ENCODE measurements at regions not wholly inside any gene's neighbourhood (a gene's known extent, or its start where the extent isn't known, plus 50 kb on each side); places are given as distances from the start of the nearest gene placed in this dataset.
"Not testable (repeated sequence)": the region's sequence is repeated elsewhere in the genome, so short reads cannot be mapped to it uniquely, and the experiment has no call there.

DNA sequence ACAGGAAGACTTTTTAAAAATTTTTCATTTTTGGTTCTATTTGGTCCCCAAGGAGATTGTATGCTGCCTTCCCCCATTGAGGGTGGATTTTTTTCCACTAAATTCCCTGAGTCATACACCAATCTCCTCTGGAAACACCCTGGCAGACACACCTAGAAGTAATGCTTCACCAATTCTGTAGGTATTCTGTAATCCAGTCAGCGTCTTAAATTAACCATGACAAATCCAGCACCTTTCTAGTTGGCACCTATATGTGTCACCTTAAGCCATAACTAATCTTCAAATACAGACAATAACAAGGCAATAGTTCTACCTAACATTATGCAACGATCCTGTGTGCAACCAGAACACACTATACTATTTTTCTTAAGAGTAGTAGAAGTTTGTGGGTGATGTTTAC lies 459.1 kb upstream of the NDN start:
- no peak overlapping the region for H3K4me3 ChIP-seq (ENCODE audit: low read length)
- no peaks in the 10 kb centered on the region for H3K27me3 ChIP-seq (ENCODE audit: low read depth, low read length)
- H3K79me2 ChIP-seq (ENCODE audit: low read length): no peaks in the 10 kb centered on the region
- no peaks in the 10 kb centered on the region for H4K20me1 ChIP-seq (ENCODE audit: insufficient read depth, low read length)
- no peaks in the 10 kb centered on the region for H3K9me3 ChIP-seq (ENCODE audit: insufficient read depth, low read length)
- H3K9ac ChIP-seq (ENCODE audit: low read length): no peak overlapping the region
- H3K27ac ChIP-seq (ENCODE audit: low read length): no peak overlapping the region
- no peaks in the 10 kb centered on the region for H3K36me3 ChIP-seq (replicated peaks; ENCODE audit: low read depth, low read length)
- no peak for TF ChIP-seq EZH2phosphoT487 (IDR thresholded peaks at IDR 0.05; ENCODE audit: low read depth)
- TF ChIP-seq, protein P1, sequence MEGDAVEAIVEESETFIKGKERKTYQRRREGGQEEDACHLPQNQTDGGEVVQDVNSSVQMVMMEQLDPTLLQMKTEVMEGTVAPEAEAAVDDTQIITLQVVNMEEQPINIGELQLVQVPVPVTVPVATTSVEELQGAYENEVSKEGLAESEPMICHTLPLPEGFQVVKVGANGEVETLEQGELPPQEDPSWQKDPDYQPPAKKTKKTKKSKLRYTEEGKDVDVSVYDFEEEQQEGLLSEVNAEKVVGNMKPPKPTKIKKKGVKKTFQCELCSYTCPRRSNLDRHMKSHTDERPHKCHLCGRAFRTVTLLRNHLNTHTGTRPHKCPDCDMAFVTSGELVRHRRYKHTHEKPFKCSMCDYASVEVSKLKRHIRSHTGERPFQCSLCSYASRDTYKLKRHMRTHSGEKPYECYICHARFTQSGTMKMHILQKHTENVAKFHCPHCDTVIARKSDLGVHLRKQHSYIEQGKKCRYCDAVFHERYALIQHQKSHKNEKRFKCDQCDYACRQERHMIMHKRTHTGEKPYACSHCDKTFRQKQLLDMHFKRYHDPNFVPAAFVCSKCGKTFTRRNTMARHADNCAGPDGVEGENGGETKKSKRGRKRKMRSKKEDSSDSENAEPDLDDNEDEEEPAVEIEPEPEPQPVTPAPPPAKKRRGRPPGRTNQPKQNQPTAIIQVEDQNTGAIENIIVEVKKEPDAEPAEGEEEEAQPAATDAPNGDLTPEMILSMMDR (IDR thresholded peaks at IDR 0.05; ENCODE audit: low read depth, low read length): no peak
- no peak overlapping the region for H2AFZ ChIP-seq (ENCODE audit: low read depth, low read length)
- no peaks in the 10 kb centered on the region for H3K4me1 ChIP-seq (ENCODE audit: low read length)
- H3K4me2 ChIP-seq (ENCODE audit: low read length): no peak overlapping the region

DNA sequence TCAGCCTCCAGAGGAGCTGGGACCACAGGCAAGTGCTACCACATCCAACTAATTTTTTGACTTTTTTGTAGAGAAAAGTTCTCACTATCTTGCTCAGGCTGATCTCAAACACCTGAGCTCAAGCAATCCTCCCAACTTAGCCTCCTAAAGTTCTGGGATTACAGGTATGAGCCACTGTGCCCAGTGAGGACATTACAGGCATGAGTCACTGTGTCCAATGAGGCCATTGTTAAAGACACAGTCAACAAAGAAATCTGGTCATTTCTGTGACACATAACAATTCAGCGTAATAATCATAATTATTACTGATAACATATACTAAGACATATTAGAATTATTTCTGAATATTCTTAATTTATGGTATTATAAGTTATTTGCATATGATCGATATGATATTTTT lies 463.4 kb upstream of the NDN start:
- H4K20me1 ChIP-seq (ENCODE audit: insufficient read depth, low read length): no peaks in the 10 kb centered on the region
- no peak overlapping the region for H3K9ac ChIP-seq (ENCODE audit: low read length)
- H3K79me2 ChIP-seq (ENCODE audit: low read length): no peaks in the 10 kb centered on the region
- TF ChIP-seq, protein P1 (IDR thresholded peaks at IDR 0.05; ENCODE audit: low read depth, low read length): no peak
- TF ChIP-seq EZH2phosphoT487 (IDR thresholded peaks at IDR 0.05; ENCODE audit: low read depth): no peak
- no peaks in the 10 kb centered on the region for H3K36me3 ChIP-seq (replicated peaks; ENCODE audit: low read depth, low read length)
- H3K27me3 ChIP-seq (ENCODE audit: low read depth, low read length): no peaks in the 10 kb centered on the region
- no peak overlapping the region for H3K4me2 ChIP-seq (ENCODE audit: low read length)
- H2AFZ ChIP-seq (ENCODE audit: low read depth, low read length): no peak overlapping the region
- no peaks in the 10 kb centered on the region for H3K9me3 ChIP-seq (ENCODE audit: insufficient read depth, low read length)
- no peaks in the 10 kb centered on the region for H3K4me1 ChIP-seq (ENCODE audit: low read length)
- no peak overlapping the region for H3K27ac ChIP-seq (ENCODE audit: low read length)
- no peak overlapping the region for H3K4me3 ChIP-seq (ENCODE audit: low read length)

DNA sequence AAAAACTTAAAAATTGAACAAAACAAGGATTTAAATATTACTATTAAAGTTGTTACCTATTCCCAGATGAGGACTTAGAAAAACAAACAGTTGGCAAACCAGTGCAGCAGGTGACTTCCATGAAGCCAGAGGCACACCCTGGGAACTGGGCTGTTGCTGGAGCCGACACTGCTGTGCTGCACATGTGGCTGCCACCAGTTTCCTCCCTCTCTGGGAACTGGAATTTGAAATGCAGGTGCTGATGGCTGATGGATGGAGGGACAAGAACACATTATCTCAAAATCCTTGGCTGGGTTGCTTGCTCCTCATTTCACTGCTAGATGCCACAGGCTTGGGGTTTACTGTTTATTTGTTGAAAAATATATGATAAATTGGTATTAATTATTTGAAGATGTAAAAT lies 471.2 kb upstream of the NDN start:
- H3K79me2 ChIP-seq (ENCODE audit: low read length); H3K4me2 ChIP-seq (ENCODE audit: low read length); H2AFZ ChIP-seq (ENCODE audit: low read depth, low read length); H3K4me1 ChIP-seq (ENCODE audit: low read length); H4K20me1 ChIP-seq (ENCODE audit: insufficient read depth, low read length); H3K27ac ChIP-seq (ENCODE audit: low read length); H3K9me3 ChIP-seq (ENCODE audit: insufficient read depth, low read length); H3K4me3 ChIP-seq (ENCODE audit: low read length); H3K36me3 ChIP-seq (replicated peaks; ENCODE audit: low read depth, low read length); H3K27me3 ChIP-seq (ENCODE audit: low read depth, low read length); H3K9ac ChIP-seq (ENCODE audit: low read length): not testable (repeated sequence)

GRCh38 chr15:24165512-24165911 lies 478.4 kb upstream of the NDN start:
- H3K4me3 ChIP-seq (ENCODE audit: low read length); H3K27me3 ChIP-seq (ENCODE audit: low read depth, low read length); H3K9me3 ChIP-seq (ENCODE audit: insufficient read depth, low read length); H3K36me3 ChIP-seq (replicated peaks; ENCODE audit: low read depth, low read length); H3K27ac ChIP-seq (ENCODE audit: low read length); H3K4me2 ChIP-seq (ENCODE audit: low read length); H3K79me2 ChIP-seq (ENCODE audit: low read length); H4K20me1 ChIP-seq (ENCODE audit: insufficient read depth, low read length); H3K9ac ChIP-seq (ENCODE audit: low read length); H3K4me1 ChIP-seq (ENCODE audit: low read length); H2AFZ ChIP-seq (ENCODE audit: low read depth, low read length): not testable (repeated sequence)

DNA sequence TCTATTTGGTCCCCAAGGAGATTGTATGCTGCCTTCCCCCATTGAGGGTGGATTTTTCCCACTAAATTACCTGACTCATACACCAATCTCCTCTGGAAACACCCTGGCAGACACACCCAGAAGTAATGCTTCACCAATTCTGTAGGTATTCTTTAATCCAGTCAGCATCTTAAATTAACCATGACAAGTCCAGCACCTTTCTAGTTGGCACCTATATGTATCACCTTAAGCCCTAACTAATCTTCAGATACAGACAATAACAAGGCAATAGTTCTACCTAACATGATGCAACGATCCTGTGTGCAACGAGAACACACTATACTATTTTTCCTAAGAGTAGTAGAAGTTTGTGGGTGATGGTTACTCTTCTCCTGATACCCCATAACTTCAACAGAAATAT lies 473.3 kb upstream of the NPAP1 start:
- not testable (repeated sequence) for H3K27ac ChIP-seq (ENCODE audit: low read length); H3K9ac ChIP-seq (ENCODE audit: low read length); H3K36me3 ChIP-seq (replicated peaks; ENCODE audit: low read depth, low read length); H3K4me1 ChIP-seq (ENCODE audit: low read length); H3K4me3 ChIP-seq (ENCODE audit: low read length); H2AFZ ChIP-seq (ENCODE audit: low read depth, low read length); H3K79me2 ChIP-seq (ENCODE audit: low read length); H3K27me3 ChIP-seq (ENCODE audit: low read depth, low read length); H3K4me2 ChIP-seq (ENCODE audit: low read length); H3K9me3 ChIP-seq (ENCODE audit: insufficient read depth, low read length); H4K20me1 ChIP-seq (ENCODE audit: insufficient read depth, low read length)

DNA sequence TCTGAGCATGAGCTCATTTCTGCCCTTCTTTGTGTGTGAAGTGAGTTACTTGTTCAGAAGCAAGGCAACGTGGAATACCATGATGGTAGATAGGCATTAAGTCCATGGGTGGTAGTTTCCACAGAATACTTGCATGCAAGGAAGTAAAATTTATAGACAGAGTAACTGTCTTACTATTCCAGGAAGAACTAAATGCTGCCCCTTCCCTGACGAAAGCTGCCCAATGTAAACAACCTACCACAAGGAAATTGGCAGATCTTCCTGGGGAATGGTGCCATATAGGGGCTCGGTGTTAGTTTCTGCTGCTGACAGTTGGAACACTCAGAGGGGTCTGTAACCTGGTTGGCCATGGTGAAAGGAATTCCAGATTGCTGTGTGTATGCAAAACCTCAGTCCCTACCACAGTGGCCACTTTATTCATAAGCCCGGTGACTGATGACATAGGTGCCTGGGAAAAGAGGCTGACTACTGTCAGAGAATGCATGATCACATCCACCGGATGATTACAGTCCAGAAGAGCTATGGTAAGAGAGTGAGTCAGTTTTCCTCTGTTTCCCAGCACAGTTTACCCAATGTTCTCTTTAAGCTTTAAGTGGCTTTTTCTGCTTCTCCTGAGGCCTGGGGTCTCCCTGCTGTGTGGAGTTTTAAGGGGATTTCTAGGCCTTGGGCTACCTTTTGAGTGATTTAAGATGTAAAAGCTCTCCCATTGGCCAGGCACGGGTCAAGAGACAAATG lies 463.7 kb upstream of the NPAP1 start:
- not testable (repeated sequence) for H3K9me3 ChIP-seq (ENCODE audit: insufficient read depth, low read length); H4K20me1 ChIP-seq (ENCODE audit: insufficient read depth, low read length); H3K4me1 ChIP-seq (ENCODE audit: low read length); H3K4me2 ChIP-seq (ENCODE audit: low read length); H3K9ac ChIP-seq (ENCODE audit: low read length); H3K79me2 ChIP-seq (ENCODE audit: low read length); H3K27ac ChIP-seq (ENCODE audit: low read length); H2AFZ ChIP-seq (ENCODE audit: low read depth, low read length); H3K4me3 ChIP-seq (ENCODE audit: low read length); H3K36me3 ChIP-seq (replicated peaks; ENCODE audit: low read depth, low read length); H3K27me3 ChIP-seq (ENCODE audit: low read depth, low read length)
